A204.1 (cell line): ENCODE measurements at regions not wholly inside any gene's neighbourhood (a gene's known extent, or its start where the extent isn't known, plus 50 kb on each side); places are given as distances from the start of the nearest gene placed in this dataset.
"Not testable (repeated sequence)": the region's sequence is repeated elsewhere in the genome, so short reads cannot be mapped to it uniquely, and the experiment has no call there.

Source experiments
- FAIRE-seq: peaks from 2 replicates; lab custom pipeline; 2012; peaks lifted over from hg19 to GRCh38; lab: Jason Lieb, UNC

DNA sequence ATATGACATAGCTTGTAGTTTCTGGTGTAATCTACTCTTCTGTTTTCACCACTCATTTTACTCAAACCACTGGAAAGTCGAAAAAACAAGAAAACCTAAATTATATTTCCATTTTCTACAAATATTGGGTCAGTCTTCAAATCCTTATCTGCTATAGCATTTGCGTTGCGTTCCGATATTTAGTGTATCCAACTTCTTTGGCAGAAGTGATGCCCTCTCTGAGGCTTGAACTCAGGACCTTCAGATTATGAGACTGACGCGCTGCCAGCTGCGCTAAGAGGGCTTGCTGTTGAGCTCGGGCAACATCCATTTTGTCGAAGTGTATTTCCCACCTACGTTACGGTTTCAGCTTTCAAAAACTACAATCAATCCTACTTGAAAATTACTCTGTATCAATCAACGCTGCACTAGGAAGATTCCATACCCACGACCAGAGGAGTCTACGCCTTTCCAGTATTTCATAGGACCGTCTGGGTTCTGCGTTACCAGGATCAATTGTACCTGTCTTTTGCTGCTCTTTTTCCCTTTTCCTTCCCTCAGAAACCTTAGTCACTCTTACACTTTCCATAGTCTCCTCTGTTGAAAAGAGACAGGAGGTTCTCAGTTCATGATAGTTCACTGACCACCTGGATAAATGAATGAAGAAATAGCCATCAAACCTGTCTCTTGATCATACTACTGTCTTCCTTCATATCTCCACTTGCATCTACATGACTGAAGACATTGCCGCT, 140.5 kb upstream of the ZNF322 start:
- FAIRE-seq = not testable (repeated sequence)

DNA sequence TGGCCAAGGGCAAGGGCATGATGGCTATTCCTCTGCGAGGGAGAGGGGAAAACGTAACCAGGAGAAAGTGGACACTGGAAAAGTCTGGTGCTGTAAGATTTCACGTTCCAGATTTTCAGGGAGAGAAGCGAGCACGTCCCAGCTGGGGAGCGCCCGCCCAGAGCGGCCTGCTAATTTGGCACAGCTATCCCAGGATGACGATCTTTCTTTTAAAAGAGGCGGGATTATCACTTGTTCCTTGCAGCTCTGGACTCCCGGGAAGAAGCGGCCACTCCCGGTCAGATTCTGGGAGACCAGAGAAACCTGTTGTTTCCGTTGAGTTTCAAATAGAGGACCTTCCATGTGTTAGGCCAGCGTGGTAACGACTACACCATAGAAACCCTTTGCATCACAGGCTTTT, 144.2 kb upstream of the ZNF322 start:
- not testable (repeated sequence) for FAIRE-seq

- FAIRE-seq = not testable (repeated sequence)
These were observed 152.1 kb upstream of the ZNF322 start for GRCh38 chr6:26811486-26812116.

GRCh38 chr6:26818640-26819225, 159.2 kb upstream of the ZNF322 start:
- FAIRE-seq = not testable (repeated sequence)

- FAIRE-seq = not testable (repeated sequence)
These were observed 168.4 kb upstream of the ZNF322 start for GRCh38 chr6:26827965-26828364.

GRCh38 chr6:26829480-26829879, 169.9 kb upstream of the ZNF322 start:
- FAIRE-seq = not testable (repeated sequence)

DNA sequence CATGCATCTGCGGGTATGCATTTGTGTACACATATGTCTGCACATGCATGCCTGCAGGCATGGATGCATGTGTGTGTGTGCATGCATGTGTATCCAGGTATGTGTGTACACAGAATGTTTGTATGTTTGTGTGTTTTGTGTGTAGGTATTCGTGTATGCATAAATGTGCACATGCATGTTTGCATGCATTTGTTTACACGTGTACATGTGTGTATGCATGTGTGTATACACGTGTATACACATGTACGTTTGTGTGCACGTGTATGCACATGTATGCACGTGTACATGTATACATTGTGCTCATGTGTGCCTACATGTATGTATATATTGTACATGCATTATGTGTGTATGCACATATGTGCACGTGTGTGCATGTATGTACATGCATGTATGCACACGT, 171.4 kb upstream of the ZNF322 start:
- not testable (repeated sequence) for FAIRE-seq

GRCh38 chr6:26835707-26836106, 176.2 kb upstream of the ZNF322 start:
- FAIRE-seq = not testable (repeated sequence)

DNA sequence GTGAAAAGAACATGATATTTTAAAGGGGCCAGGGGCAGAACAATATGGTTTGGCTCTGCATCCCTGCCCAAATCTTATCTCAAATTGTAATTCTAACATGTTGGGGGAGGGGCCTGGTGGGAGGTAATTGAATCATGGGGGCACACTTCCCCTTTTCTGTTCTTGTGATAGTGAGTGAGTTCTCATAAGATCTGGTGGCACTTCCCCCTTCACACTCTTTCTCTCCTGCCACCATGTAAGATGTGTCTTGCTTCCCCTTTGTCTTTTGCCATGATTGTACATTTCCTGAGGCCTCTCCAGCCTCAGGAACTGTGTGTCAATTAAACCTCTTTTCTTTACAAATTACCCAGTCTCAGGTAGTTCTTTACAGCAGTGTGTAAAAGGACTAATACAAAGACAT, 177.1 kb upstream of the ZNF322 start:
- not testable (repeated sequence) for FAIRE-seq

- FAIRE-seq = not testable (repeated sequence)
These were observed 185.3 kb upstream of the ZNF322 start for GRCh38 chr6:26844823-26845222.

DNA sequence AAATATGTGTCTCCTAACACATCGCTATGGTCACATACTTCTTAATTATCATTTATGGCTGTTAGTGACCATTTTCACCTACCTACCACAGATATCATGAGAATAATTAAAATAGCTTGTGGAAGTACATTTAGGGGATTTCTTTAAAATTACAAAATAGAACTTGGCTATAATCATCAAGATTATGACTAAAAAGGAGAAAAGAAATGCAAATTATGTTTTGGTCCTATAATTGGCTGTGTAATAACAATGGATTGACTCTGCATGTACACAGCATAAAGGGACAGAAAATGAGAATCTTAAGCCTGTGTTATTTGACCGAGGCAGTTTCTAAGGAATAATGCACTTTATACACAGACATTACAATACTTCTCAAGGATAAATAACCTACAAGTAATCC, 197.7 kb upstream of the ZNF322 start:
- not testable (repeated sequence) for FAIRE-seq

GRCh38 chr6:26859067-26859770, 199.7 kb upstream of the ZNF322 start:
- FAIRE-seq = not testable (repeated sequence)

- not testable (repeated sequence) for FAIRE-seq
These were observed 200.2 kb upstream of the ZNF322 start for GRCh38 chr6:26859771-26860163.

DNA sequence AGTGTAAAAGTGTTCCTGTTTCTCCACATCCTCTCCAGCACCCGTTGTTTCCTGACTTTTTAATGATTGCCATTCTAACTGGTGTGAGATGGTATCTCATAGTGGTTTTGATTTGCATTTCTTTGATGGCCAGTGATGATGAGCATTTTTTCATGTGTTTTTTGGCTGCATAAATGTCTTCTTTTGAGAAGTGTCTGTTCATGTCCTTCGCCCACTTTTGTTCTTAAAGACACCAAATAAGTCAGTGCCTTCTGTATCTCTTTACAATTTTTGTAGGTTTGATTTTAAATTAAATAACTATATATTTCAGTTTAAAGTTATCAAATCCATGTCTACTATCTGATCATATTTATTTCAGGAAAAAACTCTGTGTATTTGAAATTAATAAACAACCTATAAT, 202.4 kb upstream of the ZNF322 start:
- FAIRE-seq = not testable (repeated sequence)

- FAIRE-seq = not testable (repeated sequence)
These were observed 204.1 kb upstream of the ZNF322 start for GRCh38 chr6:26863641-26864040.

DNA sequence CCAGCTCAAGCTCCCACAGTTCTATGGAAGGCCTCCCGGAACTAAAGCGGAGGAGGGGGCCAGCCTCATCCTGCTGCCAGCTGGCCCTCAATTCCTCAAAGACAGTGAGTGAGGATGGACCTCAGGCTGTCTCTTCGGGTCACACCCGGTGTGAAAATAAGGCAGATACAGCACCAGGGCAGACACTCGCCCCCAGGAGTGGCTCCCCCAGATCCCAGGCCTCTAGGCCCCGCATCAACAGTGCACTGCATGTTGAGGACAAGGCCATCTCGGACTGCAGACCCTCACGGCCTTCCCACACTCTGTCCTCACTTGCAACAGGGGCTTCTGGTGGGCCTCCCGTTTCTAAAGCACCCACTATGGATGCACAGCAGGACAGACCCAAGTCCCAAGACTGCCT, 239.2 kb upstream of the ZNF322 start:
- FAIRE-seq = not testable (repeated sequence)

GRCh38 chr6:26924206-26924605, 264.7 kb upstream of the ZNF322 start:
- not testable (repeated sequence) for FAIRE-seq

- not testable (repeated sequence) for FAIRE-seq
These were observed 268.6 kb upstream of the ZNF322 start for GRCh38 chr6:26928190-26928589.

DNA sequence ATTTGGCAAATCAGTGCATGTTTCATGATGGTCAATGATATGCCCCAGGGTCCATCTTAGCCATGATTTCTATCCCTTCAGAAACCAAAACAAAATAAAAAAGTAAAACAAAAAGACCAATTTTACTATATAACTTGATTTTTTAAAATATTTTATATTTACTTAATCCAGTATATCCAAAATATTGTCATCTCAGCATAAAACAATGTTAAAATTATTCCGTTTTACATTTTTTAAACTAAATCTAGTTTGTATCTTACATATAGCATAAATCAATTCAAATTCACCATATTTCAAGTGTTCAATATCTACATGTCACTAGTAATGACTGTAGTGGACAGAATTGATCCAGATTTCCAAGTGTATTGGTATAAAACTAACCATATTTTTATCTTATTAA, 277.7 kb upstream of the ZNF322 start:
- not testable (repeated sequence) for FAIRE-seq

GRCh38 chr6:26951211-26951610, 291.7 kb upstream of the ZNF322 start:
- FAIRE-seq = not testable (repeated sequence)

GRCh38 chr6:26956078-26956600, 291.4 kb upstream of the PRSS16 start:
- not testable (repeated sequence) for FAIRE-seq

DNA sequence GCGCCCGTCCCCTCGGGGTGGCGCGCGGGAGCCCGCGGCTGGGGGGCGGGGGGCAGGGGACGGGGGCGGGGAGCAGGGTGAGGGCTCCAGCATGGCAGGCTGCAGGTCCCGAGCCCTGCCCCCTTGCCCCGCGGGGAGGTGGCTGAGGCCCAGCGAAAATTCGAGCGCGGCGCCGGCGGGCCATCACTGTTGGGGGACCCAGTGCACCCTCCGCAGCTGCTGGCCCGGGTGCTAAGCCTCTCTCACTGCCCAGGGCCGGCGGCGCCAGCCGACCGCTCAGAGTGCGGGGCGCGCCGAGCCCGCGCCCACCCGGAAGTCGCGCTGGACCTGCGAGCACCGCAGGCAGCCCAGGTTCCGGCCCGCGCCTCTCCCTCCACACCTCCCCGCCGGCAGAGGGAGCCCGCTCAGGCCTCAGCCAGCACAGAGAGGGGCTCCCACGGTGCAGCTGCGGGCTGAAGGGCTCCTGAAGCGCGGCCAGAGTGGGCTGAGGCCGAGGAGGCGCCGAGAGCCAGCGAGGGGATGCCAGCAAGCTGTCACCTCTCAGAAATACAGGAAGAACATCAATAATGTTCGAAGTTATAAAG, 290.8 kb upstream of the PRSS16 start:
- not testable (repeated sequence) for FAIRE-seq
